PFSK-1 (cell line): ENCODE measurements at regions not wholly inside any gene's neighbourhood (a gene's known extent, or its start where the extent isn't known, plus 50 kb on each side); places are given as distances from the start of the nearest gene placed in this dataset.

Experiments used
- FOXP2 ChIP-seq: optimal IDR thresholded peaks from 2 replicates; pipeline ENCODE3; 2011; ENCODE audit warnings: borderline replicate concordance, control low read depth, inconsistent platforms; ENCODE audit not compliant: insufficient read depth; ENCODE audit errors: extremely low read length, extremely low read depth
- POLR2AphosphoS5 ChIP-seq: IDR thresholded peaks from 2 replicates; pipeline ENCODE4 v1.6.1; 2012; ENCODE audit warnings: low read depth, mild to moderate bottlenecking, control low read depth, low read length, moderate library complexity
- SIN3A ChIP-seq: IDR thresholded peaks from 2 replicates; pipeline ENCODE4 v1.6.1; 2012; ENCODE audit warnings: mild to moderate bottlenecking, low read length, moderate library complexity, borderline replicate concordance; ENCODE audit not compliant: insufficient read depth
- TAF1 ChIP-seq: IDR thresholded peaks from 2 replicates; pipeline ENCODE4 v1.6.1; 2012; ENCODE audit warnings: low read length, control low read depth, borderline replicate concordance; ENCODE audit not compliant: insufficient read depth
- TF ChIP-seq, protein P1 (sequence below), 2 experiments: IDR thresholded peaks; 2 replicates each; pipeline versions ENCODE4 v1.6.1 to v1.8.0; 2011 to 2012; ENCODE audit warnings: low read depth in 2 of 2, low read length in 2 of 2, control low read depth in 1 of 2, inconsistent platforms in 1 of 2, mild to moderate bottlenecking in 1 of 2, moderate library complexity in 1 of 2; ENCODE audit not compliant: insufficient read depth in 1 of 2

DNA sequence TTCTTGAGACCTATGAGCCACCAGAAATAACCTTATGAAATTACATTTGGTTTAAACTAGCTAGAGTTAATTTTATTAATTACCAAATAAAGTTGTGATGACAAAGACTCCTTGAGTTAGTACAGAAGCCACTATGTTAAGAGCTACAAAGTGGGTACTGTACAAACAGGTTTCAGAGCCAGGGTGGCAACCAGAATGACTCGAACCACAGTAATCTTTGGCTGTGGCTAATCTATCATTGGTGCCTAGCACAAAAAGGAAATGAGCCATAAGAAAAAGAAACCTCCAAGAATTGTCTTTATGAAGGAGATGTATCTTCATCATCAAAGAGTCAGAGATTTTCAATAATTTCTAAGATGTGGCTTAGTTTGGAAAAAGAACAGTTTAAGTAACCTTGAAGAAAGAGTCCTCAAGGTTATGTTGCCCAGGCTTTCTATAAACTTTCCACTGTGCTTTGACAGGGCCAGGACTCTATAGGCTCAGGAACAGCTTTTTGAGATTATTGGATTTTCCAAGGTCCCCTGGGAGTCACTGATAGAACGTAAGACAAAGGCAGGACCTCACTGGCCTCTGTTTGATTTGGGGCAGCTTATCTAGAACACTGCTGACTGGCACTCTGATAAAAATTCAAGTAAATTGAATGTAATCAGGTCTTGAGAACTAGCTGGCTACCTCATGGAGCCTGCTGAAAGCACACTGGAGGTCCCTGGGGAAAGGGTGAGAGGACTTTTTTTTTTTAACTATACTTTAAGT lies 777.7 kb downstream of the STIM2 start:
- TF ChIP-seq, protein P1, sequence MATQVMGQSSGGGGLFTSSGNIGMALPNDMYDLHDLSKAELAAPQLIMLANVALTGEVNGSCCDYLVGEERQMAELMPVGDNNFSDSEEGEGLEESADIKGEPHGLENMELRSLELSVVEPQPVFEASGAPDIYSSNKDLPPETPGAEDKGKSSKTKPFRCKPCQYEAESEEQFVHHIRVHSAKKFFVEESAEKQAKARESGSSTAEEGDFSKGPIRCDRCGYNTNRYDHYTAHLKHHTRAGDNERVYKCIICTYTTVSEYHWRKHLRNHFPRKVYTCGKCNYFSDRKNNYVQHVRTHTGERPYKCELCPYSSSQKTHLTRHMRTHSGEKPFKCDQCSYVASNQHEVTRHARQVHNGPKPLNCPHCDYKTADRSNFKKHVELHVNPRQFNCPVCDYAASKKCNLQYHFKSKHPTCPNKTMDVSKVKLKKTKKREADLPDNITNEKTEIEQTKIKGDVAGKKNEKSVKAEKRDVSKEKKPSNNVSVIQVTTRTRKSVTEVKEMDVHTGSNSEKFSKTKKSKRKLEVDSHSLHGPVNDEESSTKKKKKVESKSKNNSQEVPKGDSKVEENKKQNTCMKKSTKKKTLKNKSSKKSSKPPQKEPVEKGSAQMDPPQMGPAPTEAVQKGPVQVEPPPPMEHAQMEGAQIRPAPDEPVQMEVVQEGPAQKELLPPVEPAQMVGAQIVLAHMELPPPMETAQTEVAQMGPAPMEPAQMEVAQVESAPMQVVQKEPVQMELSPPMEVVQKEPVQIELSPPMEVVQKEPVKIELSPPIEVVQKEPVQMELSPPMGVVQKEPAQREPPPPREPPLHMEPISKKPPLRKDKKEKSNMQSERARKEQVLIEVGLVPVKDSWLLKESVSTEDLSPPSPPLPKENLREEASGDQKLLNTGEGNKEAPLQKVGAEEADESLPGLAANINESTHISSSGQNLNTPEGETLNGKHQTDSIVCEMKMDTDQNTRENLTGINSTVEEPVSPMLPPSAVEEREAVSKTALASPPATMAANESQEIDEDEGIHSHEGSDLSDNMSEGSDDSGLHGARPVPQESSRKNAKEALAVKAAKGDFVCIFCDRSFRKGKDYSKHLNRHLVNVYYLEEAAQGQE (IDR thresholded peaks at IDR 0.05; ENCODE audit: insufficient read depth in 1 of 2, low read depth in 2 of 2, low read length in 2 of 2), result no peak
- TF ChIP-seq POLR2AphosphoS5, result no peak
- TF ChIP-seq TAF1, result no peak
- no peak for TF ChIP-seq SIN3A

DNA sequence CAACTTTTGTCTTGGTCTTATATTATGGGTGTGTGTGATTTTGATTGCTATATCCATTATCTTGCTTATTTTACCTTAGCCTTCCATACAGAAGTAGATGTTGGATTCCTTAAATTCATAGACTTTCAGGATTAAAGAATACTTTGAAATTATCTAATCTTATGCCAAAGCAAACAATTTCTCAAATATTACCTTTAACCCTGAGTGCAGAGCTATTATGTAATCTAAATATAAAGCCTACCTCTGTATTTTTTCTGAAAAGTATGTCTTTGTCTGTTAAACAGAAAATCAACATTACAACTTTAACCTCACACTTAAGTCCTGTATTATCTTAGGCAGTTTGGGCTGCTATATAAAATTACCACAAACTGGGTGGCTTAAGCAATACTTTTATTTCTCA lies 782.5 kb downstream of the STIM2 start:
- TF ChIP-seq SIN3A, result no peak
- TF ChIP-seq, protein P1 (IDR thresholded peaks at IDR 0.05; ENCODE audit: insufficient read depth in 1 of 2, low read depth in 2 of 2, low read length in 2 of 2), result no peak

DNA sequence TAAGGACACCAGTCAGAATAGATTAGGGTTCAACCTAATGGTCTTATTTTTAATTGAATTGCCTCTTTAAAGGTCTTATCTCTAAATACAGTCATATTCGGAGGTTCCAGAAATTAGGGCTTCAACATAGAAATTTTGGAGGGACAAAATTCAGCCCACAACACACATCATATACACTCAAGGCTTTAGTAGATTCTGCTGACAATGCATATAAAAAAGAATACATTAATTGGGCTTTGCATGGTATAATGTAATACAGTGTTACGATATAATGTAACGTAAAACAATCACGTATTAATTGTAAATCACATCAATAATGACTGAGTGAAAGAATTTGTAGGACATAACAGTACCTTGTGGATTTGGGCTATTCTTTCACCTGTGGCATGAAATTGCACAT lies 787.8 kb downstream of the STIM2 start:
- TF ChIP-seq FOXP2 (no peak), POLR2AphosphoS5 (no peak), SIN3A (no peak), TAF1 (no peak)
- TF ChIP-seq, protein P1 (IDR thresholded peaks at IDR 0.05; ENCODE audit: insufficient read depth in 1 of 2, low read depth in 2 of 2, low read length in 2 of 2), result no peak

DNA sequence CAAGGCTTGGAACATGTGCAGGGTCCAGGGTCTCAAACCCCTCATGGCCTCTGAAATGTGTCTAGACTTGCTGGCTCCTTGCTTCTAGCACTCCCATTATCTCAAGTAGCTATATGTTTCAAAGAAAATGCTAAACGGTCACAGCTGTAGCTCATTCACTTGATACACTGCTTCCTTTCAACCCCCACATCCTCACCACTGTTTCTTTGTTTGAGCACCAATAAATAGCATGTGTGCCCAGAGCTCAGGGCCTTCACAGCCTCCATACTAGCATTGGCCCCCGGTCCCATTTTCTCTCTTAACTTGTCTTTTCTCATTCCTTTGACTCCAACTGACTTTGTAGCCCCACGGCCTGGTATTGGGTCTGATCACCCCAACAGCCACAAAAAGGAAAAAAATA lies 801.8 kb downstream of the STIM2 start:
- TF ChIP-seq TAF1 (no peak), SIN3A (no peak), FOXP2 (no peak), POLR2AphosphoS5 (no peak)
- TF ChIP-seq, protein P1 (IDR thresholded peaks at IDR 0.05; ENCODE audit: insufficient read depth in 1 of 2, low read depth in 2 of 2, low read length in 2 of 2), result no peak

DNA sequence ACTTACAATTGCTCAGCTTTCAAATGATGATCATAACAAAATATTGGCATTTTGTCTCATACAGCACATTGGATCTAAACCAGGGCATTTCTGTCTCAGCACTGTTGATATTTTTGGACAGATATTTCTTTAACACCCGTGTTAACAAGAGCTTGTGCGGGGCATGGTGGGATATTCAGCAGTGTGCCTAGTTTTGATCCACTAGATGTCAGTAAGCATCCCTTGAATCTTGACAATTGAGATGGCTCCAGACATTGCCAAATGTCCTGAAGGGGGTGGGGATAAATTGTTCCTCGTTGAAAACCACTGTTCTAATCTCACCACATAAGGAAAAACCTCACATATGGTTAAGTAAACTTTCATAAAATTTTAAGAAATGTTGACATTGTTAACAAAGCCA lies 806.3 kb downstream of the STIM2 start:
- TF ChIP-seq FOXP2 (no peak), SIN3A (no peak), TAF1 (no peak), POLR2AphosphoS5 (no peak)
